A673 (cell line): ENCODE measurements at regions not wholly inside any gene's neighbourhood (a gene's known extent, or its start where the extent isn't known, plus 50 kb on each side); places are given as distances from the start of the nearest gene placed in this dataset.

Experiments used
- BruUV-seq: library from RNA; stranded (reverse); fragments of 400-500 nt; replicated peaks from 2 replicates; lab custom pipeline; 2021; lab: Mats Ljungman, UMichigan
- CTCF ChIA-PET: fragments of 300-600 bp; sonication (Branson Sonifier 250); formaldehyde crosslinking; loops from one replicate; lab custom pipeline; 2022; ENCODE audit warnings: antibody characterized with exemption; lab: Charles Lee
- POLR2A ChIA-PET: fragments of 300-600 bp; sonication (Branson Sonifier 250); formaldehyde crosslinking; loops from one replicate; lab custom pipeline; 2022; ENCODE audit warnings: antibody characterized with exemption; ENCODE audit not compliant: low non-redundant PET; lab: Charles Lee
- DNase-seq: peaks from one replicate; pipeline ENCODE4 v3.0.0-alpha.2; 2015; ENCODE audit warnings: low spot score
- H3K27ac ChIP-seq: fragments of 200-600 bp; sonication (generic); 2 replicates; pipeline ENCODE4 v1.5.1; 2016; ENCODE audit warnings: mixed run types, low read depth, mild to moderate bottlenecking, mixed read lengths, antibody characterized with exemption, low read length; ENCODE audit not compliant: poor library complexity, severe bottlenecking
- H3K27me3 ChIP-seq: fragments of 200-600 bp; sonication (generic); replicated peaks from 2 replicates; pipeline ENCODE4 v1.6.1; 2017; ENCODE audit warnings: mixed run types, low read depth, mild to moderate bottlenecking, mixed read lengths, antibody characterized with exemption, low read length; ENCODE audit not compliant: insufficient read depth, poor library complexity
- H3K36me3 ChIP-seq: fragments of 200-600 bp; sonication (generic); 2 replicates; pipeline ENCODE4 v1.6.1; 2016; ENCODE audit warnings: mixed run types, mild to moderate bottlenecking, mixed read lengths, antibody characterized with exemption, low read length; ENCODE audit not compliant: insufficient read depth, poor library complexity, severe bottlenecking
- H3K4me1 ChIP-seq: fragments of 200-600 bp; sonication (generic); 2 replicates; pipeline ENCODE4 v1.6.1; 2017; ENCODE audit warnings: mixed run types, mild to moderate bottlenecking, mixed read lengths, antibody characterized with exemption, low read length; ENCODE audit not compliant: insufficient read depth, poor library complexity, severe bottlenecking
- H3K4me3 ChIP-seq: fragments of 200-600 bp; sonication (generic); 2 replicates; pipeline ENCODE4 v1.5.1; 2016; ENCODE audit warnings: low read depth, mixed run types, mild to moderate bottlenecking, mixed read lengths, low read length; ENCODE audit not compliant: poor library complexity, severe bottlenecking
- H3K9me3 ChIP-seq: fragments of 200-600 bp; sonication (generic); 2 replicates; pipeline ENCODE4 v1.6.1; 2016; ENCODE audit warnings: mixed run types, low read depth, mild to moderate bottlenecking, mixed read lengths, antibody characterized with exemption, low read length; ENCODE audit not compliant: poor library complexity, severe bottlenecking
- CTCF ChIP-seq: fragments of 300-800, 200-600 bp; sonication (generic); conservative IDR thresholded peaks from 2 replicates; pipeline ENCODE4 v1.5.1; 2017; ENCODE audit warnings: low read depth, mild to moderate bottlenecking, antibody characterized with exemption, low read length, moderate library complexity, mixed read lengths
- EZH2 ChIP-seq: fragments of 200-600 bp; sonication (generic); IDR thresholded peaks from 2 replicates; pipeline ENCODE4 v1.6.1; 2017; ENCODE audit warnings: borderline replicate concordance, low read depth, mild to moderate bottlenecking, mixed read lengths, antibody characterized with exemption, low read length; ENCODE audit not compliant: poor library complexity, severe bottlenecking
- intact Hi-C: fragments of 100-400 bp; cut with micrococcal nuclease; formaldehyde crosslinking; loops from one replicate; pipeline ENCODE4 v1.10.0; 2022; ENCODE audit not compliant: unreplicated experiment

- intact Hi-C loops, result no loop called here
- no peaks in the 10 kb centered on the region for H3K36me3 ChIP-seq
- H3K27me3 ChIP-seq, result no peaks in the 10 kb centered on the region
- CTCF ChIA-PET, result no interaction called here
- no peak overlapping the region for H3K27ac ChIP-seq
- DNase-seq, result no peak
- BruUV-seq, result no TSS peak
- peaks cover 7% of the 10 kb centered on the region for H3K9me3 ChIP-seq
- TF ChIP-seq EZH2, result no peak
- TF ChIP-seq CTCF, result no peak
- POLR2A ChIA-PET, result no interaction called here
- no peaks in the 10 kb centered on the region for H3K4me1 ChIP-seq
- H3K4me3 ChIP-seq, result no peak overlapping the region
Observed at GRCh38 chr3:118036215-118036614, 998.4 kb downstream of the IGSF11 start.

GRCh38 chr3:118055381-118055780, 979.3 kb downstream of the IGSF11 start:
- CTCF ChIA-PET, result no interaction called here
- H3K36me3 ChIP-seq, result no peaks in the 10 kb centered on the region
- intact Hi-C loops, result no loop called here
- no peak overlapping the region for H3K27ac ChIP-seq
- no TSS peak for BruUV-seq
- POLR2A ChIA-PET, result no interaction called here
- no peaks in the 10 kb centered on the region for H3K27me3 ChIP-seq
- no peaks in the 10 kb centered on the region for H3K4me1 ChIP-seq
- H3K4me3 ChIP-seq, result no peak overlapping the region
- no peak for DNase-seq
- H3K9me3 ChIP-seq, result no peaks in the 10 kb centered on the region
- TF ChIP-seq EZH2 (no peak), CTCF (no peak)

- CTCF ChIA-PET, result no interaction called here
- no peak for TF ChIP-seq EZH2
- no peak for TF ChIP-seq CTCF
- no peaks in the 10 kb centered on the region for H3K4me1 ChIP-seq
- no TSS peak for BruUV-seq
- POLR2A ChIA-PET, result no interaction called here
- intact Hi-C loops, result no loop called here
- H3K36me3 ChIP-seq, result no peaks in the 10 kb centered on the region
- no peak overlapping the region for H3K27ac ChIP-seq
- DNase-seq, result no peak
- H3K27me3 ChIP-seq, result no peaks in the 10 kb centered on the region
- no peak overlapping the region for H3K4me3 ChIP-seq
- no peaks in the 10 kb centered on the region for H3K9me3 ChIP-seq
Observed at GRCh38 chr3:118057086-118057485, 977.6 kb downstream of the IGSF11 start.
